ENCODE measurements at regions not wholly inside any gene's neighbourhood (a gene's known extent, or its start where the extent isn't known, plus 50 kb on each side); places are given as distances from the start of the nearest gene placed in this dataset.

- Histone ChIP-seq H2AFZ (ENCODE audit: low read length) (no peak overlapping the region), H3K36me3 (ENCODE audit: insufficient read depth, low read length) (no peaks in the 10 kb centered on the region), H4K20me1 (ENCODE audit: insufficient read depth, low read depth, low read length) (no peaks in the 10 kb centered on the region), H3K27me3 (ENCODE audit: low read length) (no peaks in the 10 kb centered on the region), H3K9me2 (replicated peaks; ENCODE audit: insufficient read depth, low read length) (no peaks in the 10 kb centered on the region), H3K9me3 (ENCODE audit: low read length) (no peaks in the 10 kb centered on the region), H3K4me3 (ENCODE audit: low read length) (no peak overlapping the region), H3K4me2 (ENCODE audit: low read depth, low read length, poor library complexity, severe bottlenecking) (no peak overlapping the region), H3K9ac (ENCODE audit: low read length) (no peak overlapping the region), H3K4me1 (ENCODE audit: low read length) (no peaks in the 10 kb centered on the region), H3K79me2 (ENCODE audit: low read length) (no peaks in the 10 kb centered on the region), H3K27ac (ENCODE audit: low read length) (no peak overlapping the region)
- no peak for DNase-seq
Observed at GRCh38 chr3:159654183-159655134, 334.2 kb upstream of the IL12A start.

GRCh38 chr3:159655202-159655601, 333.4 kb upstream of the IL12A start:
- no peaks in the 10 kb centered on the region for H3K9me3 ChIP-seq (ENCODE audit: low read length)
- H3K9ac ChIP-seq (ENCODE audit: low read length), result no peak overlapping the region
- H3K79me2 ChIP-seq (ENCODE audit: low read length), result no peaks in the 10 kb centered on the region
- no peak overlapping the region for H3K4me2 ChIP-seq (ENCODE audit: low read depth, low read length, poor library complexity, severe bottlenecking)
- H3K36me3 ChIP-seq (ENCODE audit: insufficient read depth, low read length), result no peaks in the 10 kb centered on the region
- no peaks in the 10 kb centered on the region for H3K4me1 ChIP-seq (ENCODE audit: low read length)
- H3K27me3 ChIP-seq (ENCODE audit: low read length), result no peaks in the 10 kb centered on the region
- no peaks in the 10 kb centered on the region for H4K20me1 ChIP-seq (ENCODE audit: insufficient read depth, low read depth, low read length)
- no peak overlapping the region for H3K4me3 ChIP-seq (ENCODE audit: low read length)
- no peak overlapping the region for H2AFZ ChIP-seq (ENCODE audit: low read length)
- DNase-seq, result no peak
- no peak overlapping the region for H3K27ac ChIP-seq (ENCODE audit: low read length)
- H3K9me2 ChIP-seq (replicated peaks; ENCODE audit: insufficient read depth, low read length), result no peaks in the 10 kb centered on the region

- Histone ChIP-seq H3K4me2 (ENCODE audit: low read depth, low read length, poor library complexity, severe bottlenecking) (no peak overlapping the region), H3K9me2 (replicated peaks; ENCODE audit: insufficient read depth, low read length) (no peaks in the 10 kb centered on the region), H3K27ac (ENCODE audit: low read length) (no peak overlapping the region), H3K9ac (ENCODE audit: low read length) (no peak overlapping the region), H3K27me3 (ENCODE audit: low read length) (no peaks in the 10 kb centered on the region), H3K9me3 (ENCODE audit: low read length) (no peaks in the 10 kb centered on the region), H3K36me3 (ENCODE audit: insufficient read depth, low read length) (no peaks in the 10 kb centered on the region), H3K4me3 (ENCODE audit: low read length) (no peak overlapping the region), H2AFZ (ENCODE audit: low read length) (no peak overlapping the region), H3K4me1 (ENCODE audit: low read length) (no peaks in the 10 kb centered on the region), H4K20me1 (ENCODE audit: insufficient read depth, low read depth, low read length) (no peaks in the 10 kb centered on the region), H3K79me2 (ENCODE audit: low read length) (no peaks in the 10 kb centered on the region)
- no peak for DNase-seq
Observed at GRCh38 chr3:159657176-159657575, 331.5 kb upstream of the IL12A start.

- H3K27ac ChIP-seq (ENCODE audit: low read length), result no peak overlapping the region
- H3K27me3 ChIP-seq (ENCODE audit: low read length), result no peaks in the 10 kb centered on the region
- no peaks in the 10 kb centered on the region for H3K36me3 ChIP-seq (ENCODE audit: insufficient read depth, low read length)
- DNase-seq, result no peak
- H4K20me1 ChIP-seq (ENCODE audit: insufficient read depth, low read depth, low read length), result no peaks in the 10 kb centered on the region
- H3K4me1 ChIP-seq (ENCODE audit: low read length), result no peaks in the 10 kb centered on the region
- H3K79me2 ChIP-seq (ENCODE audit: low read length), result no peaks in the 10 kb centered on the region
- no peak overlapping the region for H3K4me2 ChIP-seq (ENCODE audit: low read depth, low read length, poor library complexity, severe bottlenecking)
- no peak overlapping the region for H3K4me3 ChIP-seq (ENCODE audit: low read length)
- H3K9me3 ChIP-seq (ENCODE audit: low read length), result no peaks in the 10 kb centered on the region
- no peak overlapping the region for H3K9ac ChIP-seq (ENCODE audit: low read length)
- H3K9me2 ChIP-seq (replicated peaks; ENCODE audit: insufficient read depth, low read length), result no peaks in the 10 kb centered on the region
- no peak overlapping the region for H2AFZ ChIP-seq (ENCODE audit: low read length)
Observed at GRCh38 chr3:159657629-159658028, 331.0 kb upstream of the IL12A start.

DNA sequence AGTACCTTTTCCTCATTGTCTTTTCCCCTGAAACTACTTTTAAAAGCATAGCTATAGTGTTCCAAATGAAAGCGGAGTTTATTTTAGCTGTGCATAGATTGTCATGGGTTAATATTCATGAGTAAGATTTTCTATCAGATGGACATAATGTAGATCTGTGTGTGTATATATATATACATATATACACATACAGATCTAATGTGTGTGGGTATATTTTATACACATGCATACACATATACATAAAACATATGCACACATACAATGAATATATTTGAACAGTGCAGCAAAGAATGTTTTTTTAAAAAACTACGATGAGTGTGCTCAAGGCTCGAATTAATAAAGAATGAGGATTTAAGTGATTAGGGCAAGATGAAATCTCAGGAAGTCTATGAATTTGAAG, 328.3 kb upstream of the IL12A start:
- Histone ChIP-seq H3K4me2 (ENCODE audit: low read depth, low read length, poor library complexity, severe bottlenecking) (no peak overlapping the region), H3K9me2 (replicated peaks; ENCODE audit: insufficient read depth, low read length) (no peaks in the 10 kb centered on the region), H3K27me3 (ENCODE audit: low read length) (no peaks in the 10 kb centered on the region), H3K27ac (ENCODE audit: low read length) (no peak overlapping the region), H3K9me3 (ENCODE audit: low read length) (no peaks in the 10 kb centered on the region), H3K9ac (ENCODE audit: low read length) (no peak overlapping the region), H3K79me2 (ENCODE audit: low read length) (no peaks in the 10 kb centered on the region), H3K4me1 (ENCODE audit: low read length) (no peaks in the 10 kb centered on the region), H3K36me3 (ENCODE audit: insufficient read depth, low read length) (no peaks in the 10 kb centered on the region), H4K20me1 (ENCODE audit: insufficient read depth, low read depth, low read length) (no peaks in the 10 kb centered on the region), H2AFZ (ENCODE audit: low read length) (no peak overlapping the region), H3K4me3 (ENCODE audit: low read length) (no peak overlapping the region)
- no peak for DNase-seq

DNA sequence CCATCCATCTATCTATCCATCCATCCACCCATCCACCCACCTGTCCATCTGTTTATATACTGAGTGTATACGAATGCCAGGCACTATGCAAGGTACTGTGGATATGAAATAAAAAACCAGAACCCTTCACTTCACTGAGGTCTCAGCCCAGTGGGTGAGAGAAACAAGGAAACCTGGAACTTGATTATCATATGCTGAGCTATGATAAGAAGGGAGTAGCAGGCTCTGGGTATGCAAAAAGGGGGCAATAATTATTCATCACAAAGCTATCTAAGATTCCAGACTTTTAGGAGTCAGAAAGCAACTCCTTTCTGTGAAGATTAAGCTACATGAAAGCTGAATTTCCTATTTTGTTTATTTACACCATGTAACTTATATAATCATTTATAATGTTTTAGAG, 327.7 kb upstream of the IL12A start:
- Histone ChIP-seq H3K9me2 (replicated peaks; ENCODE audit: insufficient read depth, low read length) (no peaks in the 10 kb centered on the region), H3K4me1 (ENCODE audit: low read length) (no peaks in the 10 kb centered on the region), H4K20me1 (ENCODE audit: insufficient read depth, low read depth, low read length) (no peaks in the 10 kb centered on the region), H2AFZ (ENCODE audit: low read length) (no peak overlapping the region), H3K4me3 (ENCODE audit: low read length) (no peak overlapping the region), H3K27ac (ENCODE audit: low read length) (no peak overlapping the region), H3K79me2 (ENCODE audit: low read length) (no peaks in the 10 kb centered on the region), H3K9ac (ENCODE audit: low read length) (no peak overlapping the region), H3K9me3 (ENCODE audit: low read length) (no peaks in the 10 kb centered on the region), H3K36me3 (ENCODE audit: insufficient read depth, low read length) (no peaks in the 10 kb centered on the region), H3K4me2 (ENCODE audit: low read depth, low read length, poor library complexity, severe bottlenecking) (no peak overlapping the region), H3K27me3 (ENCODE audit: low read length) (no peaks in the 10 kb centered on the region)
- DNase-seq, result no peak

GRCh38 chr3:159662549-159662948, 326.1 kb upstream of the IL12A start:
- Histone ChIP-seq H3K4me3 (ENCODE audit: low read length) (no peak overlapping the region), H3K27ac (ENCODE audit: low read length) (no peak overlapping the region), H2AFZ (ENCODE audit: low read length) (no peak overlapping the region), H3K4me2 (ENCODE audit: low read depth, low read length, poor library complexity, severe bottlenecking) (no peak overlapping the region), H3K36me3 (ENCODE audit: insufficient read depth, low read length) (no peaks in the 10 kb centered on the region), H3K9me3 (ENCODE audit: low read length) (no peaks in the 10 kb centered on the region), H3K27me3 (ENCODE audit: low read length) (no peaks in the 10 kb centered on the region), H3K4me1 (ENCODE audit: low read length) (no peaks in the 10 kb centered on the region), H3K9me2 (replicated peaks; ENCODE audit: insufficient read depth, low read length) (no peaks in the 10 kb centered on the region), H3K79me2 (ENCODE audit: low read length) (no peaks in the 10 kb centered on the region), H3K9ac (ENCODE audit: low read length) (no peak overlapping the region), H4K20me1 (ENCODE audit: insufficient read depth, low read depth, low read length) (no peaks in the 10 kb centered on the region)
- no peak for DNase-seq

DNA sequence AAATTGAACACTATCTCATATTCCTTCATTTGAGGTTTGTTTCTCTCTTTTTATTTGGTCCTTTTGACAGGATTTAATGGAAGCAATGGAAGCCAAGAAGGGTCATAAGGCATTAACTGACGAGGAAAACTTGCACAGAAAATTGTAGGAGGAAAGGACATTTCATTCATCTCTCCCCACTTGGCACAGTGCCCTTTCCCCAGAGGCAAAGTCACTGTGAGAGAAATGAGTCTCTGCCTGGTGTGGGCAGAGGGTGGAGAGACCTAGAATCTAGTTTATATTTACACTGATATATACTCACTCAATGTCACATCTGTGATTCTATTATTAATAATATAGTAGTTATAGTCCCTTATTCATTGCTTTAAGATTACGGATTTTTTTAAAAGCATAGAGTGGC, 324.6 kb upstream of the IL12A start:
- H3K36me3 ChIP-seq (ENCODE audit: insufficient read depth, low read length), result no peaks in the 10 kb centered on the region
- no peaks in the 10 kb centered on the region for H4K20me1 ChIP-seq (ENCODE audit: insufficient read depth, low read depth, low read length)
- no peaks in the 10 kb centered on the region for H3K27me3 ChIP-seq (ENCODE audit: low read length)
- H3K4me3 ChIP-seq (ENCODE audit: low read length), result no peak overlapping the region
- H3K4me1 ChIP-seq (ENCODE audit: low read length), result no peaks in the 10 kb centered on the region
- no peak overlapping the region for H3K4me2 ChIP-seq (ENCODE audit: low read depth, low read length, poor library complexity, severe bottlenecking)
- no peaks in the 10 kb centered on the region for H3K9me3 ChIP-seq (ENCODE audit: low read length)
- H3K9me2 ChIP-seq (replicated peaks; ENCODE audit: insufficient read depth, low read length), result no peaks in the 10 kb centered on the region
- DNase-seq, result no peak
- no peak overlapping the region for H2AFZ ChIP-seq (ENCODE audit: low read length)
- no peak overlapping the region for H3K27ac ChIP-seq (ENCODE audit: low read length)
- H3K9ac ChIP-seq (ENCODE audit: low read length), result no peak overlapping the region
- no peaks in the 10 kb centered on the region for H3K79me2 ChIP-seq (ENCODE audit: low read length)
